ENCODE measurements at regions not wholly inside any gene's neighbourhood (a gene's known extent, or its start where the extent isn't known, plus 50 kb on each side); places are given as distances from the start of the nearest gene placed in this dataset.

- no peak for DNase-seq (ENCODE audit: low read depth, low spot score)
Measured at GRCh38 chr2:3100386-3100785, 277.2 kb downstream of the EIPR1 start.

GRCh38 chr2:3099860-3100234 is 277.8 kb downstream of the EIPR1 start:
- DNase-seq (ENCODE audit: low read depth, low spot score): no peak

- DNase-seq (ENCODE audit: low read depth, low spot score): no peak
Measured at GRCh38 chr2:3099145-3099859, 278.3 kb downstream of the EIPR1 start.

- no peak for DNase-seq (ENCODE audit: low read depth, low spot score)
Measured at GRCh38 chr2:3098231-3098630, 279.4 kb downstream of the EIPR1 start.

- no peak for DNase-seq (ENCODE audit: low read depth, low spot score)
Measured at GRCh38 chr2:3097804-3098203, 279.8 kb downstream of the EIPR1 start.

GRCh38 chr2:3094999-3095958 is 282.3 kb downstream of the EIPR1 start:
- no peak for DNase-seq (ENCODE audit: low read depth, low spot score)

GRCh38 chr2:3094318-3094717 is 283.3 kb downstream of the EIPR1 start:
- no peak for DNase-seq (ENCODE audit: low read depth, low spot score)

GRCh38 chr2:3091696-3092095 is 285.9 kb downstream of the EIPR1 start:
- no peak for DNase-seq (ENCODE audit: low read depth, low spot score)

GRCh38 chr2:3082705-3083104 is 294.9 kb downstream of the EIPR1 start:
- no peak for DNase-seq (ENCODE audit: low read depth, low spot score)

GRCh38 chr2:3079959-3080948 is 297.4 kb downstream of the EIPR1 start:
- no peak for DNase-seq (ENCODE audit: low read depth, low spot score)

GRCh38 chr2:3079466-3079865 is 298.2 kb downstream of the EIPR1 start:
- no peak for DNase-seq (ENCODE audit: low read depth, low spot score)

GRCh38 chr2:3078684-3079083 is 298.9 kb downstream of the EIPR1 start:
- no peak for DNase-seq (ENCODE audit: low read depth, low spot score)

GRCh38 chr2:3076848-3077642 is 300.6 kb downstream of the EIPR1 start:
- DNase-seq (ENCODE audit: low read depth, low spot score): no peak

- DNase-seq (ENCODE audit: low read depth, low spot score): no peak
Measured at GRCh38 chr2:3075991-3076340, 301.7 kb downstream of the EIPR1 start.

- no peak for DNase-seq (ENCODE audit: low read depth, low spot score)
Measured at GRCh38 chr2:3075316-3075990, 302.2 kb downstream of the EIPR1 start.

- DNase-seq (ENCODE audit: low read depth, low spot score): no peak
Measured at GRCh38 chr2:3073704-3074103, 303.9 kb downstream of the EIPR1 start.

GRCh38 chr2:3073041-3073595 is 304.5 kb downstream of the EIPR1 start:
- no peak for DNase-seq (ENCODE audit: low read depth, low spot score)

GRCh38 chr2:3071685-3072263 is 305.8 kb downstream of the EIPR1 start:
- DNase-seq (ENCODE audit: low read depth, low spot score): no peak

GRCh38 chr2:3066831-3067230 is 310.8 kb downstream of the EIPR1 start:
- no peak for DNase-seq (ENCODE audit: low read depth, low spot score)

GRCh38 chr2:3065928-3066327 is 311.7 kb downstream of the EIPR1 start:
- peak; percentile 3 for DNase-seq (ENCODE audit: low read depth, low spot score)

All from iPS DF 19.7 (cell line).